ENCODE measurements at regions not wholly inside any gene's neighbourhood (a gene's known extent, or its start where the extent isn't known, plus 50 kb on each side); places are given as distances from the start of the nearest gene placed in this dataset.

- H3K27me3 Mint-ChIP-seq (ENCODE audit: low read depth), result no peaks in the 10 kb centered on the region; the same call in 1 of the 2 replicates
- no peaks in the 10 kb centered on the region for H3K9me3 Mint-ChIP-seq
- POLR2A ChIA-PET, result no interaction called here
- CTCF ChIA-PET, result no interaction called here
- TF ChIP-seq ZNF423 (CRISPR knock-in tag; IDR thresholded peaks at IDR 0.05), result no peak
- H3K27ac Mint-ChIP-seq, result no peak overlapping the region
- no peak for DNase-seq (ENCODE audit: low spot score)
- peaks cover 23% of the 10 kb centered on the region for H3K4me1 Mint-ChIP-seq
- ATAC-seq, result no peak
- no peak overlapping the region for H3K4me3 Mint-ChIP-seq
- no peaks in the 10 kb centered on the region for H3K36me3 Mint-ChIP-seq
Measured at GRCh38 chr5:175129121-175129520, 314.9 kb downstream of the DRD1 start.

GRCh38 chr5:175124821-175125220 is 319.2 kb downstream of the DRD1 start:
- no peak for ATAC-seq
- POLR2A ChIA-PET, result no interaction called here
- no peak for DNase-seq (ENCODE audit: low spot score)
- TF ChIP-seq IRF2 (CRISPR knock-in tag; IDR thresholded peaks at IDR 0.05; ENCODE audit: borderline replicate concordance, low read depth) (no peak), TP53 (CRISPR knock-in tag; IDR thresholded peaks at IDR 0.05) (no peak), NR1H2 (CRISPR knock-in tag; IDR thresholded peaks at IDR 0.05) (no peak), ATF2 (CRISPR knock-in tag; IDR thresholded peaks at IDR 0.05; ENCODE audit: borderline replicate concordance, low read depth) (no peak), TCF7 (CRISPR knock-in tag; IDR thresholded peaks at IDR 0.05; ENCODE audit: low read depth) (no peak), OVOL2 (CRISPR knock-in tag; IDR thresholded peaks at IDR 0.05; ENCODE audit: borderline replicate concordance) (no peak), NFE2L1 (CRISPR knock-in tag; IDR thresholded peaks at IDR 0.05) (no peak), JAZF1 (CRISPR knock-in tag; IDR thresholded peaks at IDR 0.05) (no peak), STAT6 (CRISPR knock-in tag; conservative IDR thresholded peaks at IDR 0.05; ENCODE audit: low read depth) (no peak), ZBTB43 (CRISPR knock-in tag; IDR thresholded peaks at IDR 0.05) (no peak), ERG (CRISPR knock-in tag; IDR thresholded peaks at IDR 0.05) (no peak), ZNF138 (CRISPR knock-in tag; conservative IDR thresholded peaks at IDR 0.05) (no peak), ZNF121 (CRISPR knock-in tag; IDR thresholded peaks at IDR 0.05) (no peak), ZNF219 (CRISPR knock-in tag; IDR thresholded peaks at IDR 0.05; ENCODE audit: borderline replicate concordance) (no peak), HMGA2 (CRISPR knock-in tag; IDR thresholded peaks at IDR 0.05) (no peak), MXD4 (CRISPR knock-in tag; IDR thresholded peaks at IDR 0.05; ENCODE audit: borderline replicate concordance) (no peak), KAT7 (CRISPR knock-in tag; IDR thresholded peaks at IDR 0.05; ENCODE audit: borderline replicate concordance) (no peak)
- CTCF ChIA-PET, result no interaction called here
- peaks cover 6% of the 10 kb centered on the region for H3K36me3 Mint-ChIP-seq
- peaks cover 24% of the 10 kb centered on the region for H3K9me3 Mint-ChIP-seq
- H3K27ac Mint-ChIP-seq, result no peak overlapping the region
- H3K4me3 Mint-ChIP-seq, result no peak overlapping the region
- no peaks in the 10 kb centered on the region for H3K27me3 Mint-ChIP-seq (ENCODE audit: low read depth)
- H3K4me1 Mint-ChIP-seq, result peaks cover 8% of the 10 kb centered on the region

Measured in WTC11 (cell line).